ENCODE measurements at regions not wholly inside any gene's neighbourhood (a gene's known extent, or its start where the extent isn't known, plus 50 kb on each side); places are given as distances from the start of the nearest gene placed in this dataset.

DNA sequence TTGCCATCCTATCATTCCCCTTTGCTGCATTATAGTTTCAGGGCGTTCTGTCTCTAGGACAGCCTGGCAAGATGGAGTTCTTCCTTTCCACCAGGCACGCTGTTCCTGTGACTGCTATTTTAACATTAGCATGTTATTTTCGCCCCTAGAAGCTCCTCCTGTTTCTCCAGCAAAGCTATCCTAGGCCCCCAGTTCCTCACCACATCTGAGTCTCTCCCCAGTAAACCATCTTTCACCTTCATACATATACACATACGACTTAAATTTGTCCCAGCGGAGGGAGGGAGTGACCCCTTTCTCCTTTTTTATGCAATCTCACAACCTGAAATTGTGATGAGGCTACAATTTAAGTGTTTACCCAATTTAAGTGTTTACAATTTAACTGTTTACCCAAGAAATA, 66.7 kb upstream of the FRMD6 start:
- Histone ChIP-seq H2BK20ac (ENCODE audit: low read length) (no peak overlapping the region), H3K18ac (ENCODE audit: extremely low read depth, low read length) (no peak overlapping the region), H3K27ac (ENCODE audit: low read depth, low read length) (no peak overlapping the region; the same call in 1 of the 2 replicates), H3K9me3 (ENCODE audit: insufficient read depth in 2 of 2, low read depth in 1 of 2, low read length in 1 of 2) (no peaks in the 10 kb centered on the region), H2BK120ac (replicated peaks; ENCODE audit: low read depth, low read length) (no peak overlapping the region), H3K27me3 (replicated peaks in 1 of 4; ENCODE audit: control insufficient read depth in 3 of 4, extremely low read depth in 1 of 4, insufficient read depth in 3 of 4, low read length in 3 of 4) (no peaks in the 10 kb centered on the region), H3K56ac (replicated peaks; ENCODE audit: insufficient read length, low read depth, low read length) (no peak overlapping the region), H4K5ac (ENCODE audit: insufficient read length, low read depth, low read length) (no peak overlapping the region), H3K4me2 (ENCODE audit: insufficient read depth in 1 of 2, low read depth in 2 of 2, low read length in 2 of 2) (no peak overlapping the region), H3K9ac (replicated peaks in 1 of 4; ENCODE audit: extremely low read depth in 1 of 4, low read depth in 3 of 4, low read length in 3 of 4) (no peak overlapping the region), H3K23me2 (ENCODE audit: low read depth, low read length) (no peaks in the 10 kb centered on the region), H3K4me1 (replicated peaks in 1 of 4; ENCODE audit: control insufficient read depth in 3 of 4, insufficient read depth in 4 of 4, low read length in 3 of 4) (peaks cover 0 to 4% (median 0%) of the 10 kb centered on the region in 4 experiments; a peak in 2 of 7 replicates), H4K91ac (replicated peaks; ENCODE audit: insufficient read length, low read length) (no peak overlapping the region), H3K23ac (ENCODE audit: insufficient read length) (no peak overlapping the region), H3K79me2 (ENCODE audit: control insufficient read depth in 1 of 2, insufficient read depth in 2 of 2, low read length in 2 of 2) (no peaks in the 10 kb centered on the region), H3K14ac (ENCODE audit: insufficient read length) (no peak overlapping the region), H2BK5ac (ENCODE audit: low read depth, low read length) (no peak overlapping the region), H3K4ac (replicated peaks; ENCODE audit: insufficient read length, low read depth, low read length) (no peak overlapping the region), H3K36me3 (ENCODE audit: control insufficient read depth in 2 of 4, insufficient read depth in 4 of 4, low read length in 3 of 4) (no peaks in the 10 kb centered on the region), H4K8ac (ENCODE audit: extremely low read depth, insufficient read depth, low read length) (no peak overlapping the region), H2BK15ac (ENCODE audit: low read length) (no peak overlapping the region), H3K4me3 (ENCODE audit: extremely low read depth in 1 of 4, insufficient read depth in 2 of 4, low read depth in 3 of 4, low read length in 4 of 4) (no peak overlapping the region), H2BK12ac (ENCODE audit: low read depth, low read length) (no peak overlapping the region), H3K79me1 (ENCODE audit: low read depth, low read length) (no peaks in the 10 kb centered on the region), H2AFZ (ENCODE audit: low read length) (peak overlapping the region; percentile 16; the same call in 1 of the 2 replicates), H4K20me1 (replicated peaks in 1 of 2; ENCODE audit: control insufficient read depth in 1 of 2, insufficient read depth in 2 of 2, low read length in 2 of 2) (no peaks in the 10 kb centered on the region), H2AK5ac (ENCODE audit: low read depth, low read length) (no peak overlapping the region)
- FAIRE-seq (no peak), DNase-seq (ENCODE audit: low read depth in 1 of 2, low spot score in 2 of 2) (no peak)
- ChIA-PET CTCF (ENCODE audit: partially characterized antibody) (interaction anchor here (1.1 to 1.3 kb wide), 2 partner anchors 18 to 302 kb away, joined by 3 read pairs; no protein-coding TSS in a partner anchor), POLR2A (ENCODE audit: partially characterized antibody) (interaction anchor here (1.3 kb wide), 1 partner anchor 10 kb away, joined by 3 read pairs; no protein-coding TSS in a partner anchor)
- WGBS, 2 experiments (ENCODE audit: extremely low coverage in 1 of 2, insufficient coverage in 1 of 2, insufficient read length in 1 of 2, insufficient replicate concordance in 2 of 2, low coverage in 1 of 2, low lambda C conversion rate in 2 of 2, missing lambda C conversion rate in 1 of 2): 61% methylated on average over 5 of the region's 5 CpGs; no CpG with 5 or more reads in 1 of the 2 experiments
- no peak for TF ChIP-seq BACH1 (IDR thresholded peaks at IDR 0.05; ENCODE audit: low read length)
- no peak for TF ChIP-seq ZNF274 (IDR thresholded peaks at IDR 0.05; ENCODE audit: borderline replicate concordance, extremely low read depth, low read length)
- no peak for TF ChIP-seq NANOG (IDR thresholded peaks at IDR 0.05; ENCODE audit: insufficient read depth, low read depth, low read length, poor library complexity, severe bottlenecking)
- no peak for TF ChIP-seq BCL11A (IDR thresholded peaks at IDR 0.05; ENCODE audit: low read depth in 2 of 2, low read length in 2 of 2)
- TF ChIP-seq POLR2A (IDR thresholded peaks at IDR 0.05; ENCODE audit: control extremely low read depth in 1 of 2, low read depth in 2 of 2, low read length in 2 of 2): no peak
- no peak for TF ChIP-seq RNF2 (IDR thresholded peaks at IDR 0.05; ENCODE audit: borderline replicate concordance, low read depth, low read length, missing control alignments, poor library complexity, severe bottlenecking)
- no peak for TF ChIP-seq EZH2 (IDR thresholded peaks at IDR 0.05; ENCODE audit: low read depth, low read length, severe bottlenecking)
- no peak for TF ChIP-seq TCF12 (IDR thresholded peaks at IDR 0.05; ENCODE audit: low read depth, low read length)
- TF ChIP-seq TBP (IDR thresholded peaks at IDR 0.05; ENCODE audit: low read depth, low read length): no peak
- no peak for TF ChIP-seq EP300 (IDR thresholded peaks at IDR 0.05; ENCODE audit: borderline replicate concordance in 1 of 2, low read depth in 2 of 2, low read length in 2 of 2)
- no peak for TF ChIP-seq CREB1 (IDR thresholded peaks at IDR 0.05)
- TF ChIP-seq EGR1 (IDR thresholded peaks at IDR 0.05; ENCODE audit: borderline replicate concordance, low read depth, low read length): no peak
- TF ChIP-seq, protein P1, sequence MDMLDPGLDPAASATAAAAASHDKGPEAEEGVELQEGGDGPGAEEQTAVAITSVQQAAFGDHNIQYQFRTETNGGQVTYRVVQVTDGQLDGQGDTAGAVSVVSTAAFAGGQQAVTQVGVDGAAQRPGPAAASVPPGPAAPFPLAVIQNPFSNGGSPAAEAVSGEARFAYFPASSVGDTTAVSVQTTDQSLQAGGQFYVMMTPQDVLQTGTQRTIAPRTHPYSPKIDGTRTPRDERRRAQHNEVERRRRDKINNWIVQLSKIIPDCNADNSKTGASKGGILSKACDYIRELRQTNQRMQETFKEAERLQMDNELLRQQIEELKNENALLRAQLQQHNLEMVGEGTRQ (IDR thresholded peaks at IDR 0.05; ENCODE audit: low read length): no peak
- no peak for TF ChIP-seq CHD2 (IDR thresholded peaks at IDR 0.05; ENCODE audit: low read length)

Measured in H1 (cell line).